Left ventricle myocardium inferior (tissue), 1 donor: ENCODE measurements at regions not wholly inside any gene's neighbourhood (a gene's known extent, or its start where the extent isn't known, plus 50 kb on each side); places are given as distances from the start of the nearest gene placed in this dataset.
A peak's percentile ranks its signal among the peaks of the same experiment; 100 is the strongest.
"Not testable (repeated sequence)": the region's sequence is repeated elsewhere in the genome, so short reads cannot be mapped to it uniquely, and the experiment has no call there.

Experiments used
- DNase-seq: peaks from one replicate; pipeline ENCODE4 v3.0.0-alpha.2; 2020
- H3K27ac ChIP-seq: fragments of 200-600 bp; replicated peaks from 2 replicates; pipeline ENCODE4 v1.8.0; 2021
- H3K27me3 ChIP-seq: fragments of 200-600 bp; 2 replicates; pipeline ENCODE4 v1.8.0; 2021; ENCODE audit warnings: low read depth
- H3K36me3 ChIP-seq: fragments of 200-600 bp; 2 replicates; pipeline ENCODE4 v1.8.0; 2021
- H3K4me1 ChIP-seq: fragments of 200-600 bp; 2 replicates; pipeline ENCODE4 v1.8.0; 2021
- H3K4me3 ChIP-seq: fragments of 200-600 bp; 2 replicates; pipeline ENCODE4 v1.8.0; 2021; ENCODE audit warnings: mild to moderate bottlenecking, moderate library complexity
- H3K9me3 ChIP-seq: fragments of 200-600 bp; replicated peaks from 2 replicates; pipeline ENCODE4 v1.8.0; 2021
- CTCF ChIP-seq: fragments of 200-600 bp; IDR thresholded peaks from 2 replicates; pipeline ENCODE4 v1.8.0; 2021; ENCODE audit warnings: antibody characterized with exemption, mild to moderate bottlenecking, borderline replicate concordance
- intact Hi-C: fragments of 100-400 bp; cut with micrococcal nuclease; formaldehyde crosslinking; loops from one replicate; pipeline ENCODE4 v1.11.0; 2022
- donor health status: DM: no; HTN: yes; CAD: no; lungs with severe emphysema.

GRCh38 chr15:53829471-53829870 lies 70.0 kb upstream of the WDR72 start:
- no peak for TF ChIP-seq CTCF
- DNase-seq, result no peak
- Histone ChIP-seq H3K36me3 (no peaks in the 10 kb centered on the region), H3K27ac (no peak overlapping the region), H3K9me3 (peaks cover 7% of the 10 kb centered on the region), H3K4me1 (peaks cover 10% of the 10 kb centered on the region), H3K27me3 (no peaks in the 10 kb centered on the region), H3K4me3 (no peak overlapping the region)
- intact Hi-C loops, result no loop called here

GRCh38 chr15:53827355-53827754 lies 67.9 kb upstream of the WDR72 start:
- Histone ChIP-seq H3K27me3 (no peaks in the 10 kb centered on the region), H3K4me3 (no peak overlapping the region), H3K4me1 (peaks cover 3% of the 10 kb centered on the region), H3K27ac (no peak overlapping the region), H3K36me3 (no peaks in the 10 kb centered on the region), H3K9me3 (peaks cover 16% of the 10 kb centered on the region)
- DNase-seq, result no peak
- no peak for TF ChIP-seq CTCF
- intact Hi-C loops, result no loop called here

GRCh38 chr15:53811530-53811929 lies 52.1 kb upstream of the WDR72 start:
- peak; percentile 12 for TF ChIP-seq CTCF
- intact Hi-C loops, result no loop called here
- H3K27ac ChIP-seq, result no peak overlapping the region
- H3K9me3 ChIP-seq, result no peaks in the 10 kb centered on the region
- peaks cover 3% of the 10 kb centered on the region for H3K4me1 ChIP-seq
- no peaks in the 10 kb centered on the region for H3K36me3 ChIP-seq
- H3K4me3 ChIP-seq, result no peak overlapping the region
- H3K27me3 ChIP-seq, result no peaks in the 10 kb centered on the region
- DNase-seq, result no peak

GRCh38 chr15:53810306-53810705 lies 50.8 kb upstream of the WDR72 start:
- H3K4me1 ChIP-seq, H3K36me3 ChIP-seq, H3K27ac ChIP-seq, DNase-seq, H3K9me3 ChIP-seq, intact Hi-C loops, H3K4me3 ChIP-seq, H3K27me3 ChIP-seq: not testable (repeated sequence)
